B cell (primary cell): ENCODE measurements at regions not wholly inside any gene's neighbourhood (a gene's known extent, or its start where the extent isn't known, plus 50 kb on each side); places are given as distances from the start of the nearest gene placed in this dataset.

Source experiments
- CTCF ChIP-seq: fragments of 200-600 bp; IDR thresholded peaks from one replicate; pipeline ENCODE4 v1.8.0; 2022; ENCODE audit warnings: antibody characterized with exemption, mild to moderate bottlenecking
- EZH2 ChIP-seq: IDR thresholded peaks from 2 replicates; pipeline ENCODE4 v1.6.1; 2012; ENCODE audit warnings: borderline replicate concordance, low read depth, mild to moderate bottlenecking, moderate library complexity, low read length; ENCODE audit not compliant: insufficient read depth, poor library complexity, severe bottlenecking

- TF ChIP-seq CTCF (no peak), EZH2 (no peak)
Measured at GRCh38 chr7:93725954-93726353, 151.4 kb upstream of the CALCR start.
